ENCODE measurements at regions not wholly inside any gene's neighbourhood (a gene's known extent, or its start where the extent isn't known, plus 50 kb on each side); places are given as distances from the start of the nearest gene placed in this dataset.

DNA sequence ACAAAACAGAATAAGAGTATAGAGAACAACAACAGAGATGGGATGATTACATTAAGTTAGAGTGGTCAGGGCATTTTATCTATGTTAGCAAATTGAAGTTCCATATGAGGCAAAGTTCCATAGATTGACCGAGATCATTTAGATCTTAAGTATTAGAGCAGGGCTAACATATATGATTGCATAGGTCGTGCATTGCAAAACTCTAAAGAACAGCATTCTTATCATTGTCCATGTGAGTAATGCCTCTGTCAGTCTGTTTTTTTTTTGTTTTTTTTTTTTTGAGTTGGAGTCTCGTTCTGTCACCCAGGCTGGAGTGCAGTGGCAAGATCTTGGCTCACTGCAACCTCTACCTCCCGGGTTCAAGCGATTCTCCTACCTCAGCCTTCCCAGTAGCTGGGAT lies 341.7 kb upstream of the KCNH8 start:
- no peak overlapping the region for H2AFZ ChIP-seq (replicated peaks)
- no peaks in the 10 kb centered on the region for H3K4me1 ChIP-seq
- Mint-ChIP-seq H3K36me3 (no peaks in the 10 kb centered on the region), H3K4me3 (no peak overlapping the region), H3K9me3 (no peaks in the 10 kb centered on the region), H3K4me1 (no peaks in the 10 kb centered on the region), H3K27me3 (ENCODE audit: insufficient read depth, low read depth) (no peaks in the 10 kb centered on the region), H3K27ac (no peak overlapping the region)
- TF ChIP-seq EZH2 (IDR thresholded peaks at IDR 0.05) (no peak), EZH2phosphoT487 (IDR thresholded peaks at IDR 0.05) (no peak)
- TF ChIP-seq, protein P1, sequence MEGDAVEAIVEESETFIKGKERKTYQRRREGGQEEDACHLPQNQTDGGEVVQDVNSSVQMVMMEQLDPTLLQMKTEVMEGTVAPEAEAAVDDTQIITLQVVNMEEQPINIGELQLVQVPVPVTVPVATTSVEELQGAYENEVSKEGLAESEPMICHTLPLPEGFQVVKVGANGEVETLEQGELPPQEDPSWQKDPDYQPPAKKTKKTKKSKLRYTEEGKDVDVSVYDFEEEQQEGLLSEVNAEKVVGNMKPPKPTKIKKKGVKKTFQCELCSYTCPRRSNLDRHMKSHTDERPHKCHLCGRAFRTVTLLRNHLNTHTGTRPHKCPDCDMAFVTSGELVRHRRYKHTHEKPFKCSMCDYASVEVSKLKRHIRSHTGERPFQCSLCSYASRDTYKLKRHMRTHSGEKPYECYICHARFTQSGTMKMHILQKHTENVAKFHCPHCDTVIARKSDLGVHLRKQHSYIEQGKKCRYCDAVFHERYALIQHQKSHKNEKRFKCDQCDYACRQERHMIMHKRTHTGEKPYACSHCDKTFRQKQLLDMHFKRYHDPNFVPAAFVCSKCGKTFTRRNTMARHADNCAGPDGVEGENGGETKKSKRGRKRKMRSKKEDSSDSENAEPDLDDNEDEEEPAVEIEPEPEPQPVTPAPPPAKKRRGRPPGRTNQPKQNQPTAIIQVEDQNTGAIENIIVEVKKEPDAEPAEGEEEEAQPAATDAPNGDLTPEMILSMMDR (IDR thresholded peaks at IDR 0.05): no peak
- no peaks in the 10 kb centered on the region for H3F3A ChIP-seq (ENCODE audit: low read depth)
- no peak overlapping the region for H3K4me2 ChIP-seq
- H4K20me1 ChIP-seq (ENCODE audit: low read depth): no peaks in the 10 kb centered on the region
- no peaks in the 10 kb centered on the region for H3K27me3 ChIP-seq
- H3K79me2 ChIP-seq (ENCODE audit: low read depth): no peaks in the 10 kb centered on the region
- H3K9ac ChIP-seq: no peak overlapping the region
- no peak for DNase-seq (ENCODE audit: low spot score)
- H3K27ac ChIP-seq: no peak overlapping the region
- no peaks in the 10 kb centered on the region for H3K9me3 ChIP-seq (ENCODE audit: low read depth)
- no peaks in the 10 kb centered on the region for H3K36me3 ChIP-seq
- H3K4me3 ChIP-seq: no peak overlapping the region

DNA sequence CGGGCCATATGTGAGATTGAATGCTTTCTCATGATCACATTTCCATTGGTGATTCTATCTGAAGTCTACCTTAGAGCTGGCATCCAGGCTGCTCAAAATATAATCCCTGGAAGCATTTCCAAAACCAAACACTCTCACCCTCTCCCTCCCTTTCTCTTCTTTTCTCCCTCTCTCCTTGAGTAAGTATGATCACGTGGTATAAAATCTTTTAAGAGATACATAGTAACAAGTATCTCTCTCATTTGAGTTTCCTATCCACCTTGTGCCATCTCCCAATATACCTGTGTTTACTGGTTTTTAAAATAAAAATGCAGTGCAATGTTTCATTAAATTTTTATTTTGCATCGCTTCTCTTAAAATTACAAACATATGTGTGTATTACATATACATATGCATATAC lies 350.9 kb upstream of the KCNH8 start:
- Mint-ChIP-seq H3K27me3 (ENCODE audit: insufficient read depth, low read depth) (no peaks in the 10 kb centered on the region), H3K4me1 (no peaks in the 10 kb centered on the region)

DNA sequence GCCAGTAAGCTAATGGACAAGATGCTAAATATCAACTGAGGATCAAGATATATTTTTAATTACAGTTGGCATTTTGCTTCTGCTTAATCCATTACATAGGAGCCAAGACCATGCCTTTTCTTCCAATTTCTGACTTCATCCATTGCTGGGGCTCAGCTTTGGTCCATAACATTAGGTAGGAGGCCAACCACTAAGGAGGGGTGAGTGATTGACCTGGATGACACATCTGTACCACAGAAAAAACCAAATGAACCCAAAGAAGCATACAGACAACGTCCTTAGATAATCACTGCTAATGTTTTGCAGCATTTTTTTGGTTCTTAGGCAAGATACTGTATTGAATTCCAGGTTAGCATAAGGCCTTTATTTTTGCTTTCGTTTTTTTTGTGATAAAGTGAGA lies 353.2 kb upstream of the KCNH8 start:
- Histone ChIP-seq H3K79me2 (ENCODE audit: low read depth) (no peaks in the 10 kb centered on the region), H3K9ac (no peak overlapping the region), H3K4me1 (no peaks in the 10 kb centered on the region), H3K27ac (no peak overlapping the region), H3K4me2 (no peak overlapping the region), H3K36me3 (no peaks in the 10 kb centered on the region), H4K20me1 (ENCODE audit: low read depth) (no peaks in the 10 kb centered on the region), H3K4me3 (no peak overlapping the region), H3K9me3 (ENCODE audit: low read depth) (no peaks in the 10 kb centered on the region), H2AFZ (replicated peaks) (no peak overlapping the region), H3F3A (ENCODE audit: low read depth) (no peaks in the 10 kb centered on the region), H3K27me3 (no peaks in the 10 kb centered on the region)
- no peaks in the 10 kb centered on the region for H3K9me3 Mint-ChIP-seq
- no peaks in the 10 kb centered on the region for H3K36me3 Mint-ChIP-seq
- no peaks in the 10 kb centered on the region for H3K27me3 Mint-ChIP-seq (ENCODE audit: insufficient read depth, low read depth)
- H3K27ac Mint-ChIP-seq: no peak overlapping the region
- TF ChIP-seq, protein P1 (IDR thresholded peaks at IDR 0.05): no peak
- TF ChIP-seq EZH2 (IDR thresholded peaks at IDR 0.05) (no peak), EZH2phosphoT487 (IDR thresholded peaks at IDR 0.05) (no peak)
- DNase-seq (ENCODE audit: low spot score): no peak
- no peaks in the 10 kb centered on the region for H3K4me1 Mint-ChIP-seq
- H3K4me3 Mint-ChIP-seq: no peak overlapping the region

More for the DNA sequence above, 350.9 kb upstream of the KCNH8 start:
- Histone ChIP-seq H3K4me3 (no peak overlapping the region), H3K79me2 (ENCODE audit: low read depth) (no peaks in the 10 kb centered on the region), H3K9me3 (ENCODE audit: low read depth) (no peaks in the 10 kb centered on the region), H3K9ac (no peak overlapping the region), H3K4me2 (no peak overlapping the region), H3K4me1 (no peaks in the 10 kb centered on the region), H4K20me1 (ENCODE audit: low read depth) (no peaks in the 10 kb centered on the region), H3K36me3 (no peaks in the 10 kb centered on the region), H3F3A (ENCODE audit: low read depth) (no peaks in the 10 kb centered on the region), H3K27ac (no peak overlapping the region), H3K27me3 (no peaks in the 10 kb centered on the region), H2AFZ (replicated peaks) (no peak overlapping the region)
- no peak for DNase-seq (ENCODE audit: low spot score)
- Mint-ChIP-seq H3K27ac (no peak overlapping the region), H3K36me3 (no peaks in the 10 kb centered on the region), H3K9me3 (no peaks in the 10 kb centered on the region), H3K4me3 (no peak overlapping the region)
- TF ChIP-seq EZH2phosphoT487 (IDR thresholded peaks at IDR 0.05) (no peak), EZH2 (IDR thresholded peaks at IDR 0.05) (no peak)
- TF ChIP-seq, protein P1 (IDR thresholded peaks at IDR 0.05): no peak

Measured in neural progenitor cell (in vitro differentiated cells).